SH-SY5Y (cell line): ENCODE measurements at regions not wholly inside any gene's neighbourhood (a gene's known extent, or its start where the extent isn't known, plus 50 kb on each side); places are given as distances from the start of the nearest gene placed in this dataset.

Experiments
- GATA2 ChIP-seq: IDR thresholded peaks from 2 replicates; pipeline ENCODE4 v1.6.1; 2011; ENCODE audit warnings: mild to moderate bottlenecking, low read depth, low read length
- GATA3 ChIP-seq: IDR thresholded peaks from 2 replicates; pipeline ENCODE4 v1.6.1; 2011; ENCODE audit warnings: low read depth, mild to moderate bottlenecking, low read length, moderate library complexity

- TF ChIP-seq GATA3 (no peak), GATA2 (no peak)
Observed at GRCh38 chr2:34991508-34992274, 1363.9 kb upstream of the CRIM1 start.
